NCI-H1417 (cell line): ENCODE measurements at regions not wholly inside any gene's neighbourhood (a gene's known extent, or its start where the extent isn't known, plus 50 kb on each side); places are given as distances from the start of the nearest gene placed in this dataset.
"Not testable (repeated sequence)": the region's sequence is repeated elsewhere in the genome, so short reads cannot be mapped to it uniquely, and the experiment has no call there.

Source experiments
- DNase-seq, 3 experiments: peaks; one replicate each; lab custom pipeline; 2025; lab: John Stamatoyannopoulos, UW

DNA sequence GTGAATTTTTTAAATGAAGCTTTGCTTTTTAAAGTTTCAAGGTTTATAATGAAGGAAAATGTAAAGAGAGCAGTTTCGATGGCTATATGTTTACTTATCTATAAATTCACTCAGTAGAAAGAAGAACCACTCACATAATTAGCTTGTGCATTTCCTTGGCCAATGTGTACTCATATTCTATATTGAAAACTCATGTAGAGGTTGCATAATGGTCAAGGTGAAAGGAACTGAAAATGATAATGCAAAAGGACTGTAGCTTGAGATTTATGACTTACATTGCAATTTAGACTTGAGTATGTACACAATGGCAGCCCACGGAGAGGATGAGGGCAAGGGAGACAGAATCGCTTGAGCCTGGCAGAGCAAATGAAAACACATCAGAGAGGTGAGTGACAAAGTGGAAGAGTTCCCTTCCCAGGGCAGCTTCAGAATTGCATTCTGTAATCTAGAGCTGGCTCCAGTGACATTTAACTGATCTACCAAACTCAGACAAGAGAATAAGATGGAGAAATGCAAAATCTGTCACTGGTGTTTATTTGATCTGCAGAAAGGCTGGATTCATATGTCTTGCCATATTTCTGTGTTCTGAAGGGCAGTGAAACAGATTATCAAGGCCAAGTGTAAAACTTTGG lies 191.8 kb downstream of the TMEM200A start:
- DNase-seq, result peak; percentile 66 to 94 (median 81)

DNA sequence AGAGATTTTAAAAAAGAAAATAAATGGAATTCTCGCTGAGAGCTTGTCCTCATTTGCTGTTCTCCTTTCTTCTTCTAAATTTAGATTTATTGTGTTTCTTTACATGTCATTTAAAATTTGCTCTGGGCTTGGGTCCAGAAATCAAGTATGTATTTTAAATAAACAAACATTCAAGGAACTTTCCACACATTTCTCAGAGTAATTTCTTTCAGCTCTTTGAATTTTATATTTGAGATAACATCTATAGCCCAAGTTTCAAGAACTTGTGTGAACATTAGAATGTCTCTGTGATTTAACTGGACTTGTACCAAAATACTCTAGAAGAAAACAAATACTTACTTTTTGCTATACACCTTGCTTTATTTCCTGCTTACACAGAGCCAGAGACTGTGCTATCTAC lies 192.3 kb downstream of the TMEM200A start:
- no peak for DNase-seq

DNA sequence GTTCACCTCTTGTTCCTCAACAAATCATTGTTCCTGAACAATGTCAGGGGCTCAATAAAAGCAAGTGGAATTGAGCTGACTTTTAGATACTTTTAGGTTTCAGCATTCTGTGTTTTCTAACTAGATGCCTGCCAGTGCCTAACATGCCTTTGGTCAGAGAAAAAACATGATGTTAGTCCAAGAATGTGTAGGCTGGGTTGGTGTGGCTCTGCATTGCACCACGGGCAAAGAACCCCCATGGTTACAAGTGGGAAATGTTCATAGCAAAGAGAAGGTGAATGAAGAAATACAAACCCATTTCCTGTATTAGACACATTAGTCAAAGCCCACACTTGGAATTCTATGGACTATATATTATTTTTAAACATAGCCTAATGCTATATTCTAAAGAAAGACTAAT lies 193.3 kb downstream of the TMEM200A start:
- no peak for DNase-seq

DNA sequence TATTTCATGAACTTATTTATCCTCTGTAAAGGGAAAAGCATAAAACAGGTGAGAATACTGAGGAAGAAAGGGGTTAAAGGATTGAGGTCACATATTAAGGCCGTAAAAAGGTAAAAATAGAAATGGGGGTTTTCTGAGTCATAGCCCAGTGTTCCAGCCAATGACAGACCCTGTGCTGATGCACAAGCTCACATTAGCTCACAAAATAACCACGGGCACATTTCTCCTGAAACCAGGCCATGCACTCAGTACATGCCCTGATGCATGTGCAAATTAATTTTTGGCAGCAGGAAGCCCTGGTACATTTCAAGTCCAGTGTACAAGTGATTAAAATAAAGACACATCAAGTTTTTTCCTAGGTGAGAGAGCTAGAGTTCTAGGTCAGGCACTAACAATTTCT lies 194.4 kb downstream of the TMEM200A start:
- DNase-seq, result no peak

DNA sequence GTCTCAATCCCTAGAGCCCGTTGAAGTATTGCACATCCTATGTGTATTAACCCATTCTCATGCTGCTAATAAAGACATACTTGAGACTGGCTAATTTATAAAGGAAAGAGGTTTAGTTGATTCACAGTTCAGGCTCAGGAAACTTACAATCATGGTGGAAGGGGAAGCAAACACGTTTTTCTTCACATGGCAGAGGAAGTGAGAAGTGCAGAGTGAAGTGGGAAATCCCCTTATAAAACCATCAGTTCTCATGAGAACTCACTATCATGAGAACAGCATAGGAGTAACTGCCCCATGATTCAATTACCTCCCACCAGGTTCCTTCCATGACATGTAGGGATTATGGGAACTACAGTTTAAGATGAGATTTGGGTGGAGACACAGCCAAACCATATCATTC lies 195.3 kb downstream of the TMEM200A start:
- not testable (repeated sequence) for DNase-seq

DNA sequence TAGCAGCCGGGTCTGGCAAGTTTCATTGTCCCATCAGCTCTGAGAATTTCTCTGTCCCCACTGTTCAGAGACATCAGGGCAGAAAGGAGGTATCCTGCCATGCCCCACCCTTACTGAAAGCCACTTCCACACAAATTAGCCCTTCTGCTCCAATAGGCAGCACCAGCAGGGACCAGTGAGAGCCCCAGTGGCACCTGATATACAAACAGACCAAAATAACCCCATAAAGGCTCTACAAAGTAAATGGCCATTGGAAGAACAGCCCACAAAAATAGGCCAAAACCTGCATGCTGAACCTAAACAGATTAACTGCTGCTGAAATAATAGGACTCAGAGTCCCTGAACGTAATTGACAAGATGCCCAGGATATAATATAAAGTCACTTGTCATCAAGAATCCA lies 199.9 kb downstream of the TMEM200A start:
- DNase-seq, result no peak

DNA sequence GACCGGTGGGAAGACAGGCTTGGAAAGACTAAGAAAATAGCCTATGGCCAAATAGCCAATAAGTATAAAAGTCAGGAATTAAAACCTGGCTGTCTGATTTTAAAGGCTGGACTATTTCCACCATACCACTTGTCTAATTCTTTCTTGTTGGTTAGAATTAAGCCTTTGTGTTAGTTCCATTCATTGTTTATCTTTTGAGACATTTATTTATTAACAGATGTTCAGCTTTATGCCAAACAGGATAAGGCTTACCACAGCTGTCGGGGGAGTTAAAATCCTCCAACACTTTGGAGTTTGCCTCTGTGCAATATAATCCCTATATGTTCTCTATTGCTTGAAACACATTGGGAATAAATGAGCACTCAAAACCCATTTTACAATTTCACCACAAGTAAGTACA lies 208.3 kb downstream of the TMEM200A start:
- DNase-seq, result no peak

DNA sequence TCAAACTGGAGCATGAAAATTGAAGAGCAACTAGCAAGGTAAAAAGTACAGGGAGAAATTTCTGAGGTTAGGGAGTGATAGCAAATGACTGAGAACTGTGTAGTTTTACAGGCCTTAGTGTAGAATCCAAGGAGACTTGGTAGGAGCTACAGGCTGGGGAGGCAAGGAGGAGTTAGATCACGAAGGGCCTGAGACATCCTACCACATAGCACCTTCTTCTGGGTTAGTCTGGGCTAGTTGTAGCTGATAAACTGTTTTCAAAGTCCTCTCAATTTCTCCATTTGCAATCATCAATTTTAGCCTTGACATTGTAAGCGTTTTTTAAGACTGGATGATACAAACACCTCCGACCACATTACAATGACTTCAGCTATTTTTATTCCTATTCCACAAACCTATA lies 209.7 kb downstream of the TMEM200A start:
- DNase-seq, result no peak

DNA sequence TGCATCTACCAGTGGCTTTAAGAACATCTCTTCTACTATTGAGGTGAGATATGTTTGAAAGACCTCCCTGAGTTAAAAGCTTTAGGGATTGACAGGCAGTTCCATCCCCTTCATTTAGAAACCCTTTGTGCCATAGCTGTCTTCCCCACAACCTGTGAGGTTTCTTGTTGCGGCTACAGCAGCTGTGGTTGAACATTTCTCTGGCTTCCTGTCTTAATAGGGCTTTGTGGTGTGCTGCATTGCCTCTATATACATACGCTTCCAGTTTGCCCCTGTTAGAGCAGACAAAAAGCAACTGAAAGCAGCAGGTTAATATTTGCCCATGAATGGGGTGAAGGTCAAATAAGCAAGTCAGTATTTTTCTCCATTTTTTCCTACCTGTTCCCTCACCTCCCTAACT lies 210.2 kb downstream of the TMEM200A start:
- no peak for DNase-seq

DNA sequence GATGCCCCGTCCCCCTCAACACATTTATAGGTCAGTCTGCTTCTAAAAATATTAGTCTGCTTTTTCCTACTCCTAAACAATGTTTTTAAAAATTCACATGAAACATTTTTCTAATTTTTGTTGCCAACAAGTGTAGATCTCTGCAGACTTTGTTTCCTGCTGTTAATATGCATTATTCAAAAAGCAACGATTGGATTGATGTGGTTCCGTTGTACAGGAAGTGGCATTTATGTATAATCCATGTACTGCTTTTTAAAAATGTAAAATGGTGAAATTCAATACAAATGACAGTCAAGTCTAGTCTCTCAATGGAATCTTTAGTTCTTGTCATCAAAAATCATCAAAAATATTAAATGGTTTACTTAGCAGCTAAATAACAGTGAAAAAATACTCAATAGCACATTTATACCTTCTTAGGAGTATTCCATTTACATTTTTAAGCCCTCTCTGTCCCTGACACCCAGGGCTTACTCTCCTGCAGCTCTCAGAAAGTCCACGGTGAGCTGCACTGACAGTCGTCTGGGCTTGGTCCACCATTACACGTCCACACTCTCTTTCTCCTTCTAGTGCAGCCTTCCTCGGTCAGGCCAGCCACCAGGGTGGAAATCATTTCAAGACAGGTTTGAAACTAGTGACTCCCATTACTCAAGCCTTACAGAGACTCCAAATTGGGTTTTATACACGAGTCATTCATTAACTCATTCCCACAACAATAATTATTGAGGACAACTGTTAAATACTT lies 211.5 kb downstream of the TMEM200A start:
- DNase-seq, result no peak

DNA sequence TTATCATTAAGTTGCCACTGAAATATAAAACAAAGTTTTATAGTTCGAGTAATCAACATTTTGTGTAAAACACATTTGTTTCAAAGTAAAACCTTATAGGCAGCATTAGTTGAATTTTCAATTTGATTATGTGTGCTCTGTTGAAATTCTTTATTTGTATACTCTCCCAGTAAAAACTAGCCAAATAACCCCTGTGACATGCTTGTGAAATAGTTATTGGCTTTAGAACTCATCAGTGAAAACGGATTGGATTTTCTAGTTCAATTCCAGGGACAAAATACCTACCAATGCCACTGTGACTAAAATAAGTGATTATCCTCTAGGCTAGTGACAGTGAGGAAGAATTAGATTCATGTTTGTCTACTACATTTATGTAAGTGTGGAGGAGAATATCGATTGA lies 212.9 kb downstream of the TMEM200A start:
- DNase-seq, result no peak

DNA sequence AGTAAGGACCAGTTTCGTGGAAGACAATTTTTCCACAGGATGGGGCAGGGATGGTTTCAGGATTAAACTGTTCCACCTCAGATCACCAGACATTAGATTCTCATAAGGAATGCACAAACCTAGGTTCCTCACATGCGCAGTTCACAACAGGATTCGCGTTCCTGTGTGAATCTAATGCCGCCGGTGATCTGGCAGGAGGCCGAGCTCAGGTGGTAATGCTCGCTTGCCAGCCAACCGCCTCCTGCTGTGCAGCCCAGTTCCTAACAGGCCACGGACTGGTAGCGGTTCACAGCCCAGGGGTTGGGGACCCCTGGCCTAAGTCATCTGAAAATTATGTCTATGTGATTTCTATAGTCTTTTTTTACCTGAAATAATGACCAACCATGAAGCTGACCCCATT lies 217.5 kb downstream of the TMEM200A start:
- DNase-seq, result no peak

DNA sequence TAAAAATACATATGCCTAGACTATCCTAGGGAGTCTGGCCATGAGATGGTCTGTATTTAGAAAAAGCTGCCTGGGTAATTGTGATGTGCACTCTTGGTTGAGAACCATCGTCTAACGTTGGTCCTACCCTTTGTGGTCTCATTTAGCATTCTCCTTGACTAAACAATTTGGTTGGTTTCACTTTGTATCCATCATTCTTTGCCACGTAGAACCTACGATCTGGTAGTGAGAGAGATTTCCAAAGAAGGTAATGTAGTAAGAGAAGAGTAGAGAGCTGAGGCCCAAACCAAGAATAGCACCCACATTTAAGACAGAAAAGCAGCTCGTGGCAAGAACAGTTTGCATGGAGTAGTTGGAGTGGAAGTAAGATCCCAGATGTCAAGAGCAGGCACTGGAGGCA lies 219.8 kb downstream of the TMEM200A start:
- no peak for DNase-seq

DNA sequence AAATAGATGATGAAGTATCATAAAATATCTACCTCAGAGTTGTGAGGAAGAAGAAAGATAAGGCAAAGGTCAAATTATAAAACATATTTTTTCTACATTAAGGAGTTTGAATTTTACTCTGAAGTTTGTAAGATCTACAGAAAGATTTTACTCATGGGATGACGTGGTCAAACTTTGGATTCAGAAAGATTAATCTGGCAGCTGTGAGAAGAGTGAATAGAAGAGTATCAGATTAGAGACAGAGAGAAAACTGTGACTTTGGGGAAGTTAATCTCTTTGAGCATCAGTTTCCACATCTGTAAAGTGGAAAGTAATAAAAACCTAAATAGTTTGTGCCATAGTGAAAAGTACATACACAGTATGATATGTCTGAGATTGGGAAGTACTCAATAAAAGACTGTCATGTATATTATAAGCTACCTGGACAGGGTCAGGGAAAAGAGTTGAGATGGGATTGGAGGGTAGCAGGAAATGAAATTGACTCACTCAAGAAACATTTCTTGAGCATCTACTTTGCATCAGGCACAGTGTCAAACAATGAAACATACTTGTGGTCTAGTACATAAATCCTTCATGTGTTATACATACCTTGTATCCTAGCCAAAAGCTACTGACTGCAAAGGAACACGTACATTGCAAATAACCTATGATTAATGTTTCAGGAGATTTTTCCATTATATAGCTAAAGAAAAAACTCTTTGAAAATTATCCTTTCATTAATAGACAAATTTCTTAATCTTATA lies 222.1 kb downstream of the TMEM200A start:
- no peak for DNase-seq

DNA sequence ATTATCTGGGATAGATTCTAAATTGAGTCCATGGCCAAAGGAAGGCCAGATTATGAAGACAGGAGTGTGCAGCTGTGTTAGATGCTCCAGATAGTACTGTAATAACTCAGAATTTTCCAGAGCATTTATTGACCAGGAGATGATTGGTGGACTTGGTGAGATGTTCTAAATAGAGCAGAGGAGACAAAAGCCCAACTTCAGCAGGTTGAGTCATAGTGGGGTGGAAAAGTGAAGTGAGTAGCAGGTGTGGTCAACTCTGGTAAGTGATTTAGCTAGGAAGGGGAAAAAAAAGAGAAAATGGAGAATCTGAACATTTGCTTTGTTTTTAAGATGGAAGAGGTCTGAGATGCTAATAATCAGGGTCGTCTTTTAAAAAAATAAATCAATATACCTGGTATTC lies 227.4 kb downstream of the TMEM200A start:
- no peak for DNase-seq

DNA sequence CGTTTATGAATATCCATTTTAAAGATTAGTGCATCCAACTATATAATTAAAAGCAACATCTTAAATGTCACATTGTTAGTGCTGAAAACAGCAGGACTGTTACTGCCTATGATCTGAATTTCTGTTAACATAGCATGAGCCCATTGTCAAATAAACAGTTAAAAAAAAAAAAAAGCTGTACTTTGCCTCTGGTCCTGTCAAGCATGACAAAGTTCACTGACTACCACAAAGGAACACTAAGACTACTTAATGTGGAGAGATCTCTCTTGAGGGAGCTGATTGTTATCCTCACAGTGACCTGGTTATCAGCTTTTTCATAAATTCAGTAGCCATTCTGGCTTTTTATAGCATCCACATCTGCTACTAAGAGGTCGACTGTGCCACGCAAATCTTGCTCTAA lies 228.1 kb downstream of the TMEM200A start:
- no peak for DNase-seq

DNA sequence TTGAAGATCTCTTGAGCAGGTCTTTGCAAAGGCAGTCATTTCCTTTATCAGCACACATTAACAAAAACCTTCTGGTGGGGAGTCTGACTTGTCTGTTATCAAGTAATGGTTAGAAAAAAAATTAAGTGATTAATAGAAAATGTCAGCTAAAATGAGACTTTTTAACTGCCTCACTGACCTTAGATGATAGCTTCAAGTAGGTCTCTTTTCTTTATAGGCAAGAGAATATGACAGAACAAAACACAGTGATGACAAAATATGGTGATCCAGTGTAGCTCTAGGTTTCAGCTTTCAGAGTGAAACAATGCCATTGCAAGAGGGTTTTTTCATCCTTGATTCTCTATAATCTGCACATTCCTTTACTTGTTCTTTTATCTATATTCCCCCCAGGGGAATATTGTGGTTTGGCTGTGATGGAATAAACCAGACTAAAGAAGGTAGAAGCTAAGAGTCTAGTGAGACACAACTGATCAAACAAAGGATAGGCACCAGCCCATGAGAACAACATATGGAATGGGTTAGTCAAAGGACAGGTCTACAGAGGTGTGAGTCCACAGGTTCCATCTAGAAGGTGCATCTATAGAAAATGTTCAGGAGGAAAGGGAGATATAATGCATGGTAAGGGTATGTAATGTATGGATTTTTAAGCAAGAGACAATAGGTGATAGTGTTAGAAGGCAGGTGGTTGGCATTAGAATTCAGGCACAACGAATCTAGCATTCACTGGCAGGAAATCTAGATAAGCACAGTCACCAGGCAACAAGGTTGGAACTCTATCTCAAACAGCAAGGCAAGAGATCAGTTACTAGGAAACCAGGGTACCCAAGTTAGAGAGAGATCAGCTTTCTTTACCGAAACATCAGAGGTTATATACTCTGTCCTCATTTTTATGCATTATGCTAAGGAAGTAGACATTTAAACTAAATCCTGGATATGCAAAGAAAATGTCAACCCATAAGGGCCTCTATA lies 228.9 kb upstream of the SMLR1 start:
- peak in 1 of 3 experiments; percentile 25 for DNase-seq

DNA sequence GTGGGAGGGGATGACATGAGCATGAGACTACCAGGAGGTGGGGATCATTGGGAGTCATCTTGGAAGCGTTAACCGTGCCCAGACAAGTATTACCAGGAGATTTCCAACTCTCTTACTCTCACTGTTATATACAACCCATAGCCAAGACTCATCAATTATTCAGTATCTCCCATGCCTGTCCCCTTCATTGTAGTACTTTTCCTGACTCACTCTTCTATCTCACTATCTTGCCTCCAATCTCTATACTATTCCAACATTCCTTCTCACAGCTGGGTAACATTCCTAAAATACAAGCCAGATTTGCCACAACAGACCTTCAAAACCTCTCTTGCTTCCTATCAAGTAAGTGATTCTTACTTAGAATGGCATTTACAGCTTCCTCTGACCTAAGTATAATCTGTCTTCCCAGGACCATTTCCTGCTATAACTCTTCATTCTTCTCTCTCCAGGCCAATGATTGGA lies 226.3 kb upstream of the SMLR1 start:
- no peak for DNase-seq

DNA sequence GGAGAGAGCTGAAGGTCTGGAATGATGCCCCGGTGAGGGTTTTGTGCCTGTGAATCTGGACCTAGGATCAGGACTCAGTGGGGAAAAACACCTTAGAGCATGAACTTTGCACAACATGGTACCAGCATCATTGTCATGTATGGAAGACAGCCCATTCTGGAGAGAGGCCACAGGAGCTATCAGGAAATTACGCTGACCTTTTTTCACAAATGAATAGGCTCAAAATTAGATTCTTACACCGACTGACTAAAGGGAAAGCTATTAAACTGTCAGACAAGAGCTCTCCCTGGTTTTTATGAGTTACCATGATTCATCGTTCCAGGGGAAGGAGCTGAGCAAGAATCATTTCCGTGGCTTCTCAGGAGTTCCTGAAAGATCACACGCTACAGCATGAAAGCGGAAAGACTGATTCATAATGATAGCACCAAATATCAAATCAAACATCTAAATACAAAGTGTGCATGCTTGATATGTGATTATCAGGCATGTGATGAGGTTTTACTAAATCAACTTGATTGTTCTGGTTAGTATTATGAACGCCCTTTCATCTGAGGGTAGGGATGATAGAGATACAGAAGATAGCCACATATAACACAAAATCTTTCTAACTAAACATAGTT lies 224.9 kb upstream of the SMLR1 start:
- peak in 1 of 3 experiments; percentile 10 for DNase-seq

DNA sequence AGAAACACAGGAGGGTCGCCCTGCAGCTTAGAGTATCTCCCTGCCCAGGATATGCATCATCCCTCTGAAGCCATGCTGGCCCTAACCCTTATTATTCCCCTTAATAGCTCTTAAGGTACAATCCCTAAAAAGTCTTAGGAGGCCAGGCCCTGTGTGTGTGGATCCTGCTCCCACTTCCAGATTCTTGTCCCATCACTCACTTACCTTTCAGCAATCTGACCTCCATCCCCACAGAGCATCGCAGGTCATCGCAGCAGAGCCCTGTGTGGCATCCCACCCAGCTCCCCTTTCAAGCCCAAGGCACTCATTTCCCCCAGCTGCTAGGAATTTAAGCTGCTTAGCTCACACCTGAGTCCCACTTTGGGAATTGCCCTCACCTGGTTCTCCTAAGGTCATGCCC lies 223.8 kb upstream of the SMLR1 start:
- DNase-seq, result no peak

DNA sequence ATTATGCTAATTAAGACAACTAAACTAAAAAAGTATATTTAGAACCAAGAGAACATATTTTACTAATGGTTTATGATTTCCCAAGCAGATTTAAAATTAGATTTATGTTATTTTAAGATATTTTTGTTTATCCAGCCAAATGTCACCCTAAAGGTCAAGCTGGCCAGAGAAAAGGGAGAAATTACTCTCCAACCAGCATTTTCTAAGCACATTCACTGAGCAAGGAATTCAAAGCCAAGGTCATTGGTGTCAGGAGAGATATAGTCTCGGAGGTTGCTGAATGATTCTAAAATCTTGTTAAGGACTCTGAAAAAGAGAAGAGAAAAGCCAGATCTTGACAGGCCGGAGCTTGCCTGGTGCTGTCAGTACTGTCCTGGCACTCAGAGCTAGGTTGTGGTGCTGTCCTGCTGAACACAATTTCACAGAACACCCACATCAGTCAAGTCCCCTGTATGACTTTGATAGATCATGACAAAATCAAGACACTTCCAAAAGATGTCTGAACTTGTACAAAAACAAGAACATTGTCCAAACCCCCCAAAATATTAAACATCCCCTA lies 222.3 kb upstream of the SMLR1 start:
- no peak for DNase-seq
